ENCODE measurements at regions not wholly inside any gene's neighbourhood (a gene's known extent, or its start where the extent isn't known, plus 50 kb on each side); places are given as distances from the start of the nearest gene placed in this dataset.

DNA sequence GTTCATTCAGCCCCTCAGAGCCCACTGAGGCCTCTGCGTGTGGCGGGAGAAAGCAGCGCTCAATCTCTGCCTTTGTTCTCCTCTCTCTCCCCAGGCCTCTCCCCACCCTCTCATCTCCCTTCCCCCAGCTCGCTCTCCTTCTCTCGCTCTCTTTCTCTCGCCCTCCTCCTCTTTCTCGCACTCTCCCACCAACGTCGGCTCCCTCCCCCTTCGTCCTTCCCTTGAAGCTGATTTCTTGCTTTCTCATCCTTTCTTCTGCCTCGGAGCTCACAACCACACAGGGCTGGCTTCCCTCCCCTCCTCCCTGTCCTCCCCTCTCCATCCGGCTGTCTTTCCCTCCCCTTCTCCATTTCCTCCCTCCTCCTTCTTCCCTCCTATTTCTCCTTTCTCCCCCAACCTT lies 96.4 kb downstream of the LRRC74A start:
- no peaks in the 10 kb centered on the region for H3K36me3 ChIP-seq (ENCODE audit: control insufficient read depth in 2 of 2, insufficient read depth in 2 of 2, low read length in 1 of 2)
- DNase-seq (ENCODE audit: low read depth, low spot score) (no peak), ATAC-seq (no peak), FAIRE-seq (no peak)
- no peak overlapping the region for H3K4me3 ChIP-seq
- TF ChIP-seq SIN3A (IDR thresholded peaks at IDR 0.05; ENCODE audit: low read depth, low read length) = no peak
- no peak for TF ChIP-seq RAD51 (IDR thresholded peaks at IDR 0.05)
- no peak for TF ChIP-seq SPI1 (IDR thresholded peaks at IDR 0.05; ENCODE audit: borderline replicate concordance, insufficient read depth, low read depth, low read length)
- TF ChIP-seq, protein P1, sequence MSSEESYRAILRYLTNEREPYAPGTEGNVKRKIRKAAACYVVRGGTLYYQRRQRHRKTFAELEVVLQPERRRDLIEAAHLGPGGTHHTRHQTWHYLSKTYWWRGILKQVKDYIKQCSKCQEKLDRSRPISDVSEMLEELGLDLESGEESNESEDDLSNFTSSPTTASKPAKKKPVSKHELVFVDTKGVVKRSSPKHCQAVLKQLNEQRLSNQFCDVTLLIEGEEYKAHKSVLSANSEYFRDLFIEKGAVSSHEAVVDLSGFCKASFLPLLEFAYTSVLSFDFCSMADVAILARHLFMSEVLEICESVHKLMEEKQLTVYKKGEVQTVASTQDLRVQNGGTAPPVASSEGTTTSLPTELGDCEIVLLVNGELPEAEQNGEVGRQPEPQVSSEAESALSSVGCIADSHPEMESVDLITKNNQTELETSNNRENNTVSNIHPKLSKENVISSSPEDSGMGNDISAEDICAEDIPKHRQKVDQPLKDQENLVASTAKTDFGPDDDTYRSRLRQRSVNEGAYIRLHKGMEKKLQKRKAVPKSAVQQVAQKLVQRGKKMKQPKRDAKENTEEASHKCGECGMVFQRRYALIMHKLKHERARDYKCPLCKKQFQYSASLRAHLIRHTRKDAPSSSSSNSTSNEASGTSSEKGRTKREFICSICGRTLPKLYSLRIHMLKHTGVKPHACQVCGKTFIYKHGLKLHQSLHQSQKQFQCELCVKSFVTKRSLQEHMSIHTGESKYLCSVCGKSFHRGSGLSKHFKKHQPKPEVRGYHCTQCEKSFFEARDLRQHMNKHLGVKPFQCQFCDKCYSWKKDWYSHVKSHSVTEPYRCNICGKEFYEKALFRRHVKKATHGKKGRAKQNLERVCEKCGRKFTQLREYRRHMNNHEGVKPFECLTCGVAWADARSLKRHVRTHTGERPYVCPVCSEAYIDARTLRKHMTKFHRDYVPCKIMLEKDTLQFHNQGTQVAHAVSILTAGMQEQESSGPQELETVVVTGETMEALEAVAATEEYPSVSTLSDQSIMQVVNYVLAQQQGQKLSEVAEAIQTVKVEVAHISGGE (CRISPR knock-in tag; IDR thresholded peaks at IDR 0.05) = no peak
- TF ChIP-seq PML (IDR thresholded peaks at IDR 0.05; ENCODE audit: low read length) = no peak
- no peak for TF ChIP-seq RUNX3 (IDR thresholded peaks at IDR 0.05; ENCODE audit: low read length)
- no peak for TF ChIP-seq PBX3 (IDR thresholded peaks at IDR 0.05; ENCODE audit: insufficient replicate concordance, low read depth, low read length)
- TF ChIP-seq, protein P2, sequence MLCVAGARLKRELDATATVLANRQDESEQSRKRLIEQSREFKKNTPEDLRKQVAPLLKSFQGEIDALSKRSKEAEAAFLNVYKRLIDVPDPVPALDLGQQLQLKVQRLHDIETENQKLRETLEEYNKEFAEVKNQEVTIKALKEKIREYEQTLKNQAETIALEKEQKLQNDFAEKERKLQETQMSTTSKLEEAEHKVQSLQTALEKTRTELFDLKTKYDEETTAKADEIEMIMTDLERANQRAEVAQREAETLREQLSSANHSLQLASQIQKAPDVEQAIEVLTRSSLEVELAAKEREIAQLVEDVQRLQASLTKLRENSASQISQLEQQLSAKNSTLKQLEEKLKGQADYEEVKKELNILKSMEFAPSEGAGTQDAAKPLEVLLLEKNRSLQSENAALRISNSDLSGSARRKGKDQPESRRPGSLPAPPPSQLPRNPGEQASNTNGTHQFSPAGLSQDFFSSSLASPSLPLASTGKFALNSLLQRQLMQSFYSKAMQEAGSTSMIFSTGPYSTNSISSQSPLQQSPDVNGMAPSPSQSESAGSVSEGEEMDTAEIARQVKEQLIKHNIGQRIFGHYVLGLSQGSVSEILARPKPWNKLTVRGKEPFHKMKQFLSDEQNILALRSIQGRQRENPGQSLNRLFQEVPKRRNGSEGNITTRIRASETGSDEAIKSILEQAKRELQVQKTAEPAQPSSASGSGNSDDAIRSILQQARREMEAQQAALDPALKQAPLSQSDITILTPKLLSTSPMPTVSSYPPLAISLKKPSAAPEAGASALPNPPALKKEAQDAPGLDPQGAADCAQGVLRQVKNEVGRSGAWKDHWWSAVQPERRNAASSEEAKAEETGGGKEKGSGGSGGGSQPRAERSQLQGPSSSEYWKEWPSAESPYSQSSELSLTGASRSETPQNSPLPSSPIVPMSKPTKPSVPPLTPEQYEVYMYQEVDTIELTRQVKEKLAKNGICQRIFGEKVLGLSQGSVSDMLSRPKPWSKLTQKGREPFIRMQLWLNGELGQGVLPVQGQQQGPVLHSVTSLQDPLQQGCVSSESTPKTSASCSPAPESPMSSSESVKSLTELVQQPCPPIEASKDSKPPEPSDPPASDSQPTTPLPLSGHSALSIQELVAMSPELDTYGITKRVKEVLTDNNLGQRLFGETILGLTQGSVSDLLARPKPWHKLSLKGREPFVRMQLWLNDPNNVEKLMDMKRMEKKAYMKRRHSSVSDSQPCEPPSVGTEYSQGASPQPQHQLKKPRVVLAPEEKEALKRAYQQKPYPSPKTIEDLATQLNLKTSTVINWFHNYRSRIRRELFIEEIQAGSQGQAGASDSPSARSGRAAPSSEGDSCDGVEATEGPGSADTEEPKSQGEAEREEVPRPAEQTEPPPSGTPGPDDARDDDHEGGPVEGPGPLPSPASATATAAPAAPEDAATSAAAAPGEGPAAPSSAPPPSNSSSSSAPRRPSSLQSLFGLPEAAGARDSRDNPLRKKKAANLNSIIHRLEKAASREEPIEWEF (IDR thresholded peaks at IDR 0.05; ENCODE audit: insufficient replicate concordance, low read depth, low read length) = no peak
- TF ChIP-seq, protein P3, sequence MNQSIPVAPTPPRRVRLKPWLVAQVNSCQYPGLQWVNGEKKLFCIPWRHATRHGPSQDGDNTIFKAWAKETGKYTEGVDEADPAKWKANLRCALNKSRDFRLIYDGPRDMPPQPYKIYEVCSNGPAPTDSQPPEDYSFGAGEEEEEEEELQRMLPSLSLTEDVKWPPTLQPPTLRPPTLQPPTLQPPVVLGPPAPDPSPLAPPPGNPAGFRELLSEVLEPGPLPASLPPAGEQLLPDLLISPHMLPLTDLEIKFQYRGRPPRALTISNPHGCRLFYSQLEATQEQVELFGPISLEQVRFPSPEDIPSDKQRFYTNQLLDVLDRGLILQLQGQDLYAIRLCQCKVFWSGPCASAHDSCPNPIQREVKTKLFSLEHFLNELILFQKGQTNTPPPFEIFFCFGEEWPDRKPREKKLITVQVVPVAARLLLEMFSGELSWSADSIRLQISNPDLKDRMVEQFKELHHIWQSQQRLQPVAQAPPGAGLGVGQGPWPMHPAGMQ (IDR thresholded peaks at IDR 0.05; ENCODE audit: borderline replicate concordance) = no peak
- TF ChIP-seq CBX3 (IDR thresholded peaks at IDR 0.05; ENCODE audit: borderline replicate concordance, low read depth) = no peak
- no peak for TF ChIP-seq HDAC2 (IDR thresholded peaks at IDR 0.05)
- TF ChIP-seq SMARCA5 (IDR thresholded peaks at IDR 0.05) = no peak
- ChIA-PET SMC1A (ENCODE audit: uncharacterized antibody, unreplicated experiment) (interaction anchor here (0.6 to 2.9 kb wide), 2 partner anchors 20 to 122 kb away, joined by 3 to 20 read pairs; no protein-coding TSS in a partner anchor), RAD21 (ENCODE audit: unreplicated experiment) (interaction anchor here (0.7 to 1.4 kb wide), 4 partner anchors 8 to 131 kb away, joined by 3 read pairs; no protein-coding TSS in a partner anchor), CTCF (interaction anchor here (2.0 kb wide), 1 partner anchor 9 kb away, joined by 8 read pairs; no protein-coding TSS in a partner anchor), POLR2A (interaction anchor here (9.2 kb wide), 1 partner anchor 20 kb away, joined by 53 read pairs; no protein-coding TSS in a partner anchor)
- WGBS (ENCODE audit: insufficient coverage, insufficient replicate concordance, low lambda C conversion rate, missing lambda C conversion rate) = 61% methylated on average over 6 of the region's 12 CpGs
- no peaks in the 10 kb centered on the region for H3K79me2 ChIP-seq (ENCODE audit: control insufficient read depth, insufficient read depth, low read length)
- H4K20me1 ChIP-seq (ENCODE audit: control insufficient read depth, insufficient read depth) = no peaks in the 10 kb centered on the region
- no TSS peak for BruUV-seq (replicated peaks)
- H3K4me1 ChIP-seq (ENCODE audit: control insufficient read depth, insufficient read depth, low read length) = peaks cover 10% of the 10 kb centered on the region
- H3K9ac ChIP-seq (ENCODE audit: control insufficient read depth, insufficient read depth, low read length) = no peak overlapping the region
- no peak overlapping the region for H3K27ac ChIP-seq (ENCODE audit: control insufficient read depth, insufficient read depth)
- no peaks in the 10 kb centered on the region for H3K9me3 ChIP-seq (replicated peaks; ENCODE audit: control insufficient read depth, insufficient read depth, low read length)
- no peak overlapping the region for H3K4me2 ChIP-seq (ENCODE audit: control insufficient read depth, insufficient read depth)
- H2AFZ ChIP-seq (ENCODE audit: control insufficient read depth, low read depth, low read length) = no peak overlapping the region
- in situ Hi-C loops (cut with MboI) = no loop called here
- intact Hi-C loops (cut with micrococcal nuclease; ENCODE audit: unreplicated experiment) = no loop called here
- no peaks in the 10 kb centered on the region for H3K27me3 ChIP-seq (replicated peaks in 1 of 2; ENCODE audit: control insufficient read depth in 2 of 2, insufficient read depth in 2 of 2, low read length in 1 of 2)

Measured in GM12878 (cell line).